Immature natural killer cell (primary cell): ENCODE measurements at regions not wholly inside any gene's neighbourhood (a gene's known extent, or its start where the extent isn't known, plus 50 kb on each side); places are given as distances from the start of the nearest gene placed in this dataset.
"Not testable (repeated sequence)": the region's sequence is repeated elsewhere in the genome, so short reads cannot be mapped to it uniquely, and the experiment has no call there.

Experiments
- DNase-seq, 3 donors: peaks; one replicate each; pipeline ENCODE4 v3.0.0; 2022; ENCODE audit warnings: mixed read lengths in 1 of 3
- H3K27ac Mint-ChIP-seq, 6 donors: one replicate each; pipeline ENCODE4 v1.8.0; 2020; ENCODE audit warnings: mixed read lengths in 6 of 6, mild to moderate bottlenecking in 5 of 6, inconsistent platforms in 4 of 6, moderate library complexity in 3 of 6
- H3K27me3 Mint-ChIP-seq, 3 donors: one replicate each; pipeline ENCODE4 v1.8.0; 2020 to 2021; ENCODE audit warnings: low read depth in 3 of 3, mild to moderate bottlenecking in 3 of 3, mixed read lengths in 3 of 3, moderate library complexity in 3 of 3, inconsistent platforms in 1 of 3
- H3K36me3 Mint-ChIP-seq, 3 donors: one replicate each; pipeline ENCODE4 v1.8.0; 2020; ENCODE audit warnings: mixed read lengths in 3 of 3, inconsistent platforms in 2 of 3, mild to moderate bottlenecking in 2 of 3
- H3K4me1 Mint-ChIP-seq, 2 donors: one replicate each; pipeline ENCODE4 v1.8.0; 2020; ENCODE audit warnings: inconsistent platforms in 2 of 2, mild to moderate bottlenecking in 2 of 2, mixed read lengths in 2 of 2, moderate library complexity in 1 of 2
- H3K4me3 Mint-ChIP-seq, 5 donors: one replicate each; pipeline ENCODE4 v1.8.0; 2020; ENCODE audit warnings: mild to moderate bottlenecking in 5 of 5, mixed read lengths in 5 of 5, inconsistent platforms in 3 of 5, moderate library complexity in 3 of 5
- H3K9me3 Mint-ChIP-seq, 6 donors: one replicate each; pipeline ENCODE4 v1.8.0; 2020; ENCODE audit warnings: mild to moderate bottlenecking in 6 of 6, mixed read lengths in 6 of 6, inconsistent platforms in 4 of 6, moderate library complexity in 3 of 6

DNA sequence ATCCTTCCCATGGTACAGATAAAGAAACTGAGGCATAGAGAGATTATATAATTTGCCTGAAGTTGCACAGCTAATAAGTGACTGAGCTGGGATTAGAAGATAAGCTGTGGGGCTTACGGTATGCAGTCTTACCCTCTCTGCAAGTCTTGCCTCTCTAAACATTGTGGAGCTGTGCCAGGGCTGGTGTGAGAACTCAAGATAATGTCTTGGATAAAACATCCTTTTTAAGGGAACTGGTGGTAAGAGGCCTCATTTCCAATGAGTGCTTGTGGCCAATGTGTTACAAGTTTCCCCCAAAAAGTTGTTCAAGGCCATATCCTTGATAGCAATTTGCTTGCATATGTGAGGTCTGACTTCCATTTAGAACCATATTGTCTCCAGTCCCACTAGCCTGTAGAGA is 84.3 kb upstream of the ETAA1 start:
- no peak overlapping the region for H3K4me3 Mint-ChIP-seq
- no peak overlapping the region for H3K27ac Mint-ChIP-seq
- no peak for DNase-seq
- H3K27me3 Mint-ChIP-seq = peaks cover 0 to 3% (median 2%) of the 10 kb centered on the region in 3 donors
- no peaks in the 10 kb centered on the region for H3K9me3 Mint-ChIP-seq
- H3K36me3 Mint-ChIP-seq = no peaks in the 10 kb centered on the region
- no peaks in the 10 kb centered on the region for H3K4me1 Mint-ChIP-seq

DNA sequence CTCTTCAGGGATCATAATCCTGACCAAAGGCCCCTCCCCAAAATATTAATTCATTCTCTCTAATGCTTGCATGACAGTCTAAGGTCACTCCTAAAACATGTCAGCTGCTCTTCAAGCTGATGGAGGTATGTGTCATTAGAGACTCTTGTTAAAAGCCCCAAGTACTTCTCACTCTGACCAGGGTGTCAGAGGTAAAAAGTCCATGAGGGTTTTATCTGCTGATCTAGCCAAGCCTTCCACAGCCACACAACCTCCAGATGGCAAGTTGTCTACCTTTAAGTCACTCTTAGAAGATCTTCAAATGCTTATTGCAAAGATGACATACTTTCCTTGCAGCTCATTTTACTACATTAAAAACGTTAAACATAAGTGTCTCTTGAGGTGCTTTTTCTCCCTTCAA is 83.6 kb upstream of the ETAA1 start:
- no peaks in the 10 kb centered on the region for H3K9me3 Mint-ChIP-seq

DNA sequence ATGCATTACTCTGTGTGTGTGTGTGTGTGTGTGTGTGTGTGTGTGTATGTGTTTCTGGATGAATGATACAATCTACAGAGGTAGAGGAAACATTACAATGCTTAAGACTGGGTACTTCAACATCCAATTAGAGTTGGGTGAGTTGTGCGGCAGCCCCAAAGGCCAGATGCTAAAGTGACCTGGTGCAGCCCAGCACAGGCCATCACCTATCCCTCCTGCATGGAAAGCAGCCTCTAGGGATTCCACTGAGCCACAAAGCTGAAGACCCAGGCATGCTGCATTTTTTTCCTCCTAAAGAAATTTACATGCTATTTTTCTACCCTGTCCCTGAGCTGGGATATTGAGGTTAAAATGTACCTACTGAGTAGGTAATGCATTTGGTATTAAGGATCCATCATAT is 79.1 kb upstream of the ETAA1 start:
- DNase-seq = no peak
- peaks cover 0 to 2% (median 0%) of the 10 kb centered on the region in 3 donors for H3K27me3 Mint-ChIP-seq
- no peaks in the 10 kb centered on the region for H3K9me3 Mint-ChIP-seq
- no peak overlapping the region for H3K27ac Mint-ChIP-seq
- H3K36me3 Mint-ChIP-seq = no peaks in the 10 kb centered on the region
- no peak overlapping the region for H3K4me3 Mint-ChIP-seq
- no peaks in the 10 kb centered on the region for H3K4me1 Mint-ChIP-seq

More for the DNA sequence above, 83.6 kb upstream of the ETAA1 start:
- Mint-ChIP-seq H3K27me3 (peaks cover 0 to 3% (median 2%) of the 10 kb centered on the region in 3 donors), H3K27ac (no peak overlapping the region), H3K4me1 (no peaks in the 10 kb centered on the region), H3K36me3 (no peaks in the 10 kb centered on the region), H3K4me3 (no peak overlapping the region)
- DNase-seq = no peak

DNA sequence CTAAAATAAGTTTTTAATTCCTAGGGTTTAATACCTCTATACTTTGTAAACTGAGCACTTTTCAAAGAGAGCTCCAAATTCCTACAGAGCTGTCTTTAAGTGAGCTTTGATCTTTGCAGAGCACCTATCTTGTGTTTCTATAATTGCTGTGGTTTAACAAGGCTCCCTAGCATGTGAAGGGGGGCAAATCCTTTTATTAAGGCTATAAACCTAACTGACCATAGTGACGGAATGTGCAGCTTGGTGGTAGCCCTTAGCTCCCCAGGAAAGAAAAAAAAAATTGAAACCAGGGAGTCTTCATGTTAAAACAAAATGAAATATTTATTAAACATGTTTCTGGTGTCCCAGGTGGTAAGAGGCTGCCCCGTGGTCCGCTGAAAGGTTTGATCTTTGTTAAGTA is 78.6 kb upstream of the ETAA1 start:
- Mint-ChIP-seq H3K4me1 (no peaks in the 10 kb centered on the region), H3K4me3 (no peak overlapping the region), H3K36me3 (no peaks in the 10 kb centered on the region), H3K9me3 (no peaks in the 10 kb centered on the region), H3K27me3 (peaks cover 0 to 2% (median 0%) of the 10 kb centered on the region in 3 donors), H3K27ac (no peak overlapping the region)
- DNase-seq = no peak

DNA sequence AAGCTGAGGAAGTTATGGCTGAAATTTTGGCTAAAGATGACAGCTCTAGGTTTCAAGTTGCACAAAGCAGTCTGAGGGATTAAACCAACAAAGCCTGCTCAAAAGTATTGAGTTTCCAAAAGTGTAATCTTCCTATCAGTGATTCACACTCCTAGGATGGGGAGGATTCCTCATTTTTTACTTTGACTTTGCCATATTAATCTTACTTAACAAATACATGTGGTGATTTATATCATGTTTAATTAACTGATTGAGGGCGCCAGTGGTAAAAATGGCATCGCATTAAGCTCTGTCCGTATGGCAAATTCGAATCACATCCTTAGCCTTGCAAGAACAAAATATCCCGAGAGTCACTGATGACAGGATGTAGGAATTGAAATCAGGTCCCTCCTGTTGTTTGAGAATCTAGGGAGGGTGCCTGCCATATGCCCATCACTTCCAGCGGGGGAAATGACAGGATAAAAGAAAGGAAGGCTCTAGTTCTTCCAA is 78.1 kb upstream of the ETAA1 start:
- H3K36me3 Mint-ChIP-seq = no peaks in the 10 kb centered on the region
- DNase-seq = no peak
- no peak overlapping the region for H3K27ac Mint-ChIP-seq
- no peaks in the 10 kb centered on the region for H3K4me1 Mint-ChIP-seq
- H3K4me3 Mint-ChIP-seq = no peak overlapping the region
- H3K27me3 Mint-ChIP-seq = peaks cover 0 to 2% (median 0%) of the 10 kb centered on the region in 3 donors
- no peaks in the 10 kb centered on the region for H3K9me3 Mint-ChIP-seq

DNA sequence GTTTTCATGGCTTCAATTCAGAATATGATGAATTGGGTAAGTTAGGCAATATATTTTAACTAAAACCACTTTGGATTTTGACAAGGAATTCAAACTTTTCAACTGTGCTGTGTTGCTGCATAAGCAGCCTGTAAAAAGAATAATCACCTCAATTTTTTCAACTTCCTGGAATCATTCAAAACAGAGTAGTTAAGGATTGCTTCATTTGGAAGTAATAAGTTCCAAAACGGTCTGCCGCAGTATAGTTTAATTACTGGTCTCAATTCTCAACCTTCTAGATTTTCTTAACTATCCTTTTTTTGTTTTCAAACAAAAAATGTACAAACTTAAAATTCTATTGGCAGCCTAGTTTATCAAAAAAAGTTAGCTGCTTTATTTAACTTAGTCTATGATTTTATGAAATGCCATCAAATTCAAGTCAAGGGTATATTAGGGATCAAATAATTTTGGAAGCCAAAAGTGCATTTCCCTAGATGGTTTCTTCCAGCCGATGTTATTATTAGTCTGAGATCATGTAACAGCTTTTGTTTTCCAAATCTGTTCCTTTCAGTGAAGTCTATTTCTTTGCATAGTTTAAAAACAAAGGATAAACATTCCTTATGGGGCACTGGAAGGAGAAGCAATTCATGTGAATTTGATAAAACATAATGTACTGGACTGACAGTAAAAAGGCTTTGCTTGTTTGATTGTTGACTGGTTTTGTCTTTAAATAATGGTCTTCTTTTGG is 76.1 kb upstream of the ETAA1 start:
- H3K4me1 Mint-ChIP-seq = no peaks in the 10 kb centered on the region
- H3K9me3 Mint-ChIP-seq = peaks cover 0 to 2% (median 0%) of the 10 kb centered on the region in 6 donors
- no peaks in the 10 kb centered on the region for H3K36me3 Mint-ChIP-seq
- no peak for DNase-seq
- H3K4me3 Mint-ChIP-seq = no peak overlapping the region
- peaks cover 0 to 2% (median 2%) of the 10 kb centered on the region in 3 donors for H3K27me3 Mint-ChIP-seq
- no peak overlapping the region for H3K27ac Mint-ChIP-seq

DNA sequence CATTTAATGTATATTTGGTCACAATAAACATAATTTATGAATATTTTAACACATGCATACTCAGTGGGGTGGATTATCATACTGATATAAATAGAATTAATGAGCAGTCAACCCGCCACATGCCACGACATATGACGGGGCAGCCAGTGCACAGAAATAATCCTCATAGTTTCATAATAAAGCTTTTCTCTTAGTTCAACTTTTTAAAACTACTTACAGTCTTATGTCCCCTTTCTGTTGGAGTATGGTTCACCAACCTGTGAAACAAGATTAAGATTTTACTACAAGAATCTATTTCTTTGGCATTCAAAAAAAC is 75.6 kb upstream of the ETAA1 start:
- Mint-ChIP-seq H3K4me1 (no peaks in the 10 kb centered on the region), H3K9me3 (peaks cover 0 to 2% (median 0%) of the 10 kb centered on the region in 6 donors), H3K27me3 (peaks cover 0 to 2% (median 0%) of the 10 kb centered on the region in 3 donors), H3K36me3 (no peaks in the 10 kb centered on the region), H3K4me3 (no peak overlapping the region), H3K27ac (no peak overlapping the region)
- DNase-seq = no peak

DNA sequence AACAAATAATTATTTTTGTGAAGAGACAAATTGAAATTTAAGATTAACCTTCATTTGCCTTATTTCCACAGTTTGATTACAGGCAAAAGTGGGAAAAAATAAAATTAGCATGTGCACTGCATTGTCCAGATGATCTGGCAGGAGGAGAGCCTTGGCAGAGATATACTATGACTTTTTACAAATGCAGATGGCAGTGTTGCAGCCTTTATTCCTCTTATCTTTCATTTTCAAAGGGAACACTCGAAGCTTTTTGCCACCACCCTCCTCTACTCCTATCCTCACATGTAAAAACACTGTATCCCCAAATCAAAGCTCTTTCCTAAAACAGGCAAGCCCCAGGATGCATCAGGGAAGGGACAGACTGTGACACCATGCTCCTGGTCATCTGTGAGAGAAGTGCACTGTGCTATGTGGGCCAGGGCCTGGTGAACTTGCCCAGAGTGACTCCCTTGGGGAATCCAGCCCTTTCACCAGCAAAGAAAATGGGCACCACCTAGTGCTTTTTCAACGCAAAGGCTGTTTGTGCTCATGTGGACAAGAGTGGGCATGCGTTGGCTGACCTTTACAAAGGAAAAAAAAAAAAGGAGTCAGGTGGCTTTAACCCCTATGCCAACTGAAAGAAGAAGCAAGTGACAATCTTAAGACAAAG is 74.7 kb upstream of the ETAA1 start:
- H3K27ac Mint-ChIP-seq = no peak overlapping the region
- H3K27me3 Mint-ChIP-seq = peaks cover 0 to 2% (median 0%) of the 10 kb centered on the region in 3 donors
- H3K4me1 Mint-ChIP-seq = no peaks in the 10 kb centered on the region
- peaks cover 0 to 2% (median 0%) of the 10 kb centered on the region in 6 donors for H3K9me3 Mint-ChIP-seq
- H3K4me3 Mint-ChIP-seq = no peak overlapping the region
- no peak for DNase-seq
- H3K36me3 Mint-ChIP-seq = no peaks in the 10 kb centered on the region

DNA sequence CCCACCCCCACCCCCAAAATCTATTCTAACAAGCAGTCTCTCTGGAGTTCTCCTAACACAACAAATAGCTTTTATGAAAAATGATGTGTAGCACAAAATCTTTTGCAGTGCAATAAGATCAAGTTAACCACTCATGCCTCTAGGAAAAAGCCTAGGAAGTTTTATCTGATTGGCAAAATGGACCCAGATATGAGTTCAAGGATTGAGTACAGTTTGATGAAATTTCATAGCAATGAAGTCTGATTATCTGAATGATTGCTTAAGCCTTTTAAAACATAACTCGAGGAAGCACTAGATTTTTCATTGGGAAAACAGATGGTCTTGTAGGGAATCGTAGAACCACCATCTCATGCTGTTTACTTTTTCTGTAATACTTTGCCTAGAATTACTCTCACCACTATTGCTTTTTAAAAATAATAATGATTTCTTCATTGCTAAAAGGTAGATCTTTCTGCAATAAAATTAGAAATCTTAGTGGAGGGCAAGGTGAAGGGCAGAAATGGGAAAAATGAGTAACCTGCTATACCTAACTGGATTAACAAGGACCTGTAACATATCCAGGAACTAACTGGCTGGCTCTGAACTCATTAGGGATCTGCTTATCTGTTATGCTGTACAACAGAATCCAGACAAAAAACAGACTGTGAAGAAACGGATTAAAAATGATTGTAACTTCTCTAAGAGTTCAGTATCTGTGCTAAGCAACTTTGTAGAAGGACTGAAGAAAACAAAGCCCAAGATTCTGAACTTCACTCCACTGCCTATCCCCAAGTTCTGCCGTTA is 73.7 kb upstream of the ETAA1 start:
- no peak for DNase-seq
- H3K4me3 Mint-ChIP-seq = no peak overlapping the region
- no peak overlapping the region for H3K27ac Mint-ChIP-seq
- H3K9me3 Mint-ChIP-seq = peaks cover 0 to 2% (median 0%) of the 10 kb centered on the region in 6 donors
- no peaks in the 10 kb centered on the region for H3K36me3 Mint-ChIP-seq
- H3K27me3 Mint-ChIP-seq = peaks cover 0 to 4% (median 2%) of the 10 kb centered on the region in 3 donors
- H3K4me1 Mint-ChIP-seq = no peaks in the 10 kb centered on the region

DNA sequence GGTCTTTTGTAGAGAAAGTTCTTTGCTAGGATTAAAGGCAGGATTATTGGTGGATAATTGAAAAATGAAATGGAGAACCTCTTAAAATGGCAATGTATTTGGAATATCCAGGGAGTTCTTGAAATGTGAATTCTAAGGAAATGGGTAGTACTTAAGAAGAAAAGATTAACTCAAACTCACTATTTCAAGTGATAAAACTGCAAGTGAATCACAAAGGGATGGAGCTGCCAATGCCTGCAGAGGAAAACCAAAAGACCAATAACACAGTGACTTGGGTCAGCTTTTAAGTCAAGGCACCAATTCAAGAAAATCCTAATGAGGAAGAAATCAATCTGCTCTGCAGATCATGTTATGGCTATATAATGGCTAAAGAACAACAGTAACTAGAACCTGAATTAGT is 67.6 kb upstream of the ETAA1 start:
- no peak for DNase-seq
- Mint-ChIP-seq H3K27ac (no peak overlapping the region), H3K4me1 (no peaks in the 10 kb centered on the region), H3K36me3 (no peaks in the 10 kb centered on the region), H3K9me3 (peaks cover 0 to 7% (median 0%) of the 10 kb centered on the region in 6 donors), H3K27me3 (peaks cover 0 to 7% (median 4%) of the 10 kb centered on the region in 3 donors), H3K4me3 (no peak overlapping the region)

DNA sequence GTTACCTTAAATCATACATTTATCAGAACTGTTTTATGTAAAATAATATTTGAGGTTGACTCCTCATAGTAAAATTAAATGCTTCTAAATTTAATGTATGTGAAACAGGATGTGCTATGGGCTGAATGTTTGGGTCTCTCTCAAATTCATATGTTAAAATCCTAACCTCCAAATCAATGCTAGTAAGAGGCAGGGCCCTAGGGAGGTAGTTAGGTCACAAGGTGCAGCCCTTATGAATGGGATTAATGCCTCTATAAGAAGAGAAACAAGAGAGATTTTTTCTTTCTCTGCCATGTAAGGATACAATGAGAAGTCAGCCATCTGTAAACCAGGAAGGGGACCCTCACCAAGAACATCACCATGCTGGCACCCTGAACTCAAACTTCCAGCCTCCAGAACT is 67.2 kb upstream of the ETAA1 start:
- H3K27me3 Mint-ChIP-seq = peaks cover 0 to 5% (median 4%) of the 10 kb centered on the region in 3 donors
- H3K36me3 Mint-ChIP-seq = no peaks in the 10 kb centered on the region
- H3K27ac Mint-ChIP-seq = no peak overlapping the region
- H3K9me3 Mint-ChIP-seq = peaks cover 0 to 6% (median 0%) of the 10 kb centered on the region in 6 donors
- DNase-seq = no peak
- H3K4me1 Mint-ChIP-seq = no peaks in the 10 kb centered on the region
- H3K4me3 Mint-ChIP-seq = no peak overlapping the region

DNA sequence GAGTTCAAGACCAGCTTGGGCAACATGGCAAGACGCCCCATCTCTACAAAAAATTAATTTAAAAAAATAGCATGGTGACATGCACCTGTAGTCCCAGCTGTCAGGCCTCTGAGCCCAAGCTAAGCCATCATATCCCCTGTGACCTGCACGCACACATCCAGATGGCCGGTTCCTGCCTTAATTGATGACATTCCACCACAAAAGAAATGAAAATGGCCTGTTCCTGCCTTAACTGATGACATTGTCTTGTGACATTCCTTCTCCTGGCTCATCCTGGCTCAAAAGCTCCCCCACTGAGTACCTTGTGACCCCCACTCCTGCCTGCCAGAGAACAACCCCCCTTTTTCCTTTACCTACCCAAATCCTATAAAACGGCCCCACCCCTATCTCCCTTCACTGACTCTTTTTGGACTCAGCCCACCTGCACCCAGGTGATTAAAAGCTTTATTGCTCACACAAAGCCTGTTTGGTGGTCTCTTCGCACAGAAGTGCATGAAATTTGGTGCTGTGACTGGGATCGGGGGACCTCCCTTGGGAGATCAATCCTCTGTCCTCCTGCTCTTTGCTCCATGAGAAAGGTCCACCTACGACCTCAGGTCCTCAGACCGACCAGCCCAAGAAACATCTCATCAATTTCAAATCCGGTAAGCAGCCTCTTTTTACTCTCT is 65.6 kb upstream of the ETAA1 start:
- not testable (repeated sequence) for DNase-seq

DNA sequence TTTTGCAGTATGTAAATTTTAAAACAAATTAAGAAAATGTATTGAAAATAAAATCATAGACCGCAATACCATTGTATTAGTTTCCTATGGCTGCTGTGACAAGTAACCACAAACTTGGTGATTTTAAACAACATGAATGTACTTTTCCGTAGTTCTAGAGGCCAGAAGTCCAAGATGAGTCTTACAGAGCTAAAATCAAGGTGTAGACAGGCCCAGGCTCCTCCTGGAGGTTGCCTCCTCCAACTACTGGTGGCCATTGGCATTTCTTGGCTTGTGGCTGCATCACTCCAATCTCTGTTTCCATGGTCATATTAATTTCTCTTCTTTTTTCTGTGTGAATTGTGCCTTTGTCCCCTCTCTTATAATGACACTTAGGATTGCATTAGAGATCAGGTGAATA is 59.2 kb upstream of the ETAA1 start:
- Mint-ChIP-seq H3K9me3 (no peaks in the 10 kb centered on the region), H3K4me3 (no peak overlapping the region), H3K27me3 (peaks cover 0 to 2% (median 0%) of the 10 kb centered on the region in 3 donors), H3K4me1 (no peaks in the 10 kb centered on the region), H3K27ac (no peak overlapping the region), H3K36me3 (no peaks in the 10 kb centered on the region)
- no peak for DNase-seq

More for the DNA sequence above, 65.6 kb upstream of the ETAA1 start:
- not testable (repeated sequence) for H3K36me3 Mint-ChIP-seq, H3K4me3 Mint-ChIP-seq, H3K27ac Mint-ChIP-seq, H3K4me1 Mint-ChIP-seq, H3K27me3 Mint-ChIP-seq, H3K9me3 Mint-ChIP-seq
